ENCODE measurements at regions not wholly inside any gene's neighbourhood (a gene's known extent, or its start where the extent isn't known, plus 50 kb on each side); places are given as distances from the start of the nearest gene placed in this dataset.

DNA sequence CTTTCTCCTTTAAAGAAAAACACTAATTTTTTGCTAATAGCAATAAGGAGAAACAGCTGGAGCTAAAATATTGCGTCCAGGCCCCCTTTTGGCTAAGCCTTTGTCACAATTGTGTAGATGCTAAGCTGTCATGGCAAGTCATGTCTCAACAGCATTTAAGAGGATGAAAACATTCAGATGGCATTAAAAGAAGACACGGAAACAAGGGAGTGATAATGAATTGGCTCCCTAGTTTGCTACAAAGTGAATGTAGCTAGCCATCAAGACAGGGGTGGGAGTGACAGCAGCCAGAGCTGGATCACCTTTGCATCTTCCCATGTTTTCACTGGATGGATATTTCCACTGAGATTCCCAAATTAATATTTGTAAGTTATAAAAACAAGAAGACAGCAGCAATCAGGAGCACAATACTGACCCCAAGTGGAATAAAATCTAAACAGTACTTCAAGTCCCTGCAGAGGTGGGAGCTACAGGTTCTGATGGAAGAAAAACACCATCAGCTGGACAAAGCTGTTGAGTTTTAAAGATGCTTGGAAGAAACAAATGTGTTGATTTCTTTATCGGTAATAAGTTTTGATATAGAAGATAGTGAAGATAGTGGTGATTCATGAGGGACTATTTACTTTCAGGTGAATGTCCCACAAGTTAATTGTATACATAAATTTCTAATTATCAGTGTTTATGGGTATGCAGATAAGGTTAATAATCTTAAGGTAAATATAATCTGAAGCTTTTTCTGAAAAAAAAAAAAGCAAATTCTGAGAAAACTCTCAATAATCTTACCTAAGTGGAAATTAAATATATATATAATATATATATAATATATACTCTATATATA is 129.4 kb downstream of the SLC16A9 start:
- H3K4me3 ChIP-seq (ENCODE audit: low read depth, low read length), result no peak overlapping the region
- peak; percentile 33 for DNase-seq
- H3K27ac ChIP-seq, result no peak overlapping the region
- H3K27me3 ChIP-seq (replicated peaks), result no peaks in the 10 kb centered on the region
- TF ChIP-seq, protein P1, sequence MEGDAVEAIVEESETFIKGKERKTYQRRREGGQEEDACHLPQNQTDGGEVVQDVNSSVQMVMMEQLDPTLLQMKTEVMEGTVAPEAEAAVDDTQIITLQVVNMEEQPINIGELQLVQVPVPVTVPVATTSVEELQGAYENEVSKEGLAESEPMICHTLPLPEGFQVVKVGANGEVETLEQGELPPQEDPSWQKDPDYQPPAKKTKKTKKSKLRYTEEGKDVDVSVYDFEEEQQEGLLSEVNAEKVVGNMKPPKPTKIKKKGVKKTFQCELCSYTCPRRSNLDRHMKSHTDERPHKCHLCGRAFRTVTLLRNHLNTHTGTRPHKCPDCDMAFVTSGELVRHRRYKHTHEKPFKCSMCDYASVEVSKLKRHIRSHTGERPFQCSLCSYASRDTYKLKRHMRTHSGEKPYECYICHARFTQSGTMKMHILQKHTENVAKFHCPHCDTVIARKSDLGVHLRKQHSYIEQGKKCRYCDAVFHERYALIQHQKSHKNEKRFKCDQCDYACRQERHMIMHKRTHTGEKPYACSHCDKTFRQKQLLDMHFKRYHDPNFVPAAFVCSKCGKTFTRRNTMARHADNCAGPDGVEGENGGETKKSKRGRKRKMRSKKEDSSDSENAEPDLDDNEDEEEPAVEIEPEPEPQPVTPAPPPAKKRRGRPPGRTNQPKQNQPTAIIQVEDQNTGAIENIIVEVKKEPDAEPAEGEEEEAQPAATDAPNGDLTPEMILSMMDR (IDR thresholded peaks at IDR 0.05; ENCODE audit: low read depth, low read length, missing control alignments), result peak; percentile 54
- H3K36me3 ChIP-seq (replicated peaks), result no peaks in the 10 kb centered on the region
- in situ Hi-C loops (cut with HindIII; ENCODE audit: low pct_ligation_motif_present, low sequenced_read_pairs), result loop anchor here (25.0 kb wide), 1 partner anchor 343 kb away; no protein-coding TSS in a partner anchor

DNA sequence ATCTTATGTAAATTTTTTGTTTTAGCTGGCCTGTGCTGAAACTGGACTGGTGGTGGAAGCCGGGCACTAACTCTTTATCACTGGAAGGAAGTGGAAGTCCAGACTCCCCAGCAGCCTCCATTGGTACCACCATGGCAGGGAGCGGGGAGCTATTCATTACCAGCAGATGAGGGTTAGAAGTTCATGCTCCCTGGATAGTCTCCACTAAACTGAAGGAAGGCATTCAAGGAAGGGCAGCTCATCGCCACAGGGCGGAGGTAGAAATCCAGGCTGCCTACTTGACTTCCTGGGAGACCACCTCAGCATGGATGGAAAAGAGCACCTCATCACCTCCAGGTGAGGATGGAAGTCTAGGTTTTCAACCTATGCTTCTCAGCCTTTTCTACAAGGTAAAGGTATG is 130.9 kb downstream of the SLC16A9 start:
- DNase-seq, result no peak
- Histone ChIP-seq H3K4me3 (ENCODE audit: low read depth, low read length) (no peak overlapping the region), H3K27me3 (replicated peaks) (no peaks in the 10 kb centered on the region), H3K27ac (no peak overlapping the region), H3K36me3 (replicated peaks) (no peaks in the 10 kb centered on the region)
- TF ChIP-seq, protein P1 (IDR thresholded peaks at IDR 0.05; ENCODE audit: low read depth, low read length, missing control alignments), result no peak
- in situ Hi-C loops (cut with HindIII; ENCODE audit: low pct_ligation_motif_present, low sequenced_read_pairs), result loop anchor here (25.0 kb wide), 1 partner anchor 341 kb away; no protein-coding TSS in a partner anchor

DNA sequence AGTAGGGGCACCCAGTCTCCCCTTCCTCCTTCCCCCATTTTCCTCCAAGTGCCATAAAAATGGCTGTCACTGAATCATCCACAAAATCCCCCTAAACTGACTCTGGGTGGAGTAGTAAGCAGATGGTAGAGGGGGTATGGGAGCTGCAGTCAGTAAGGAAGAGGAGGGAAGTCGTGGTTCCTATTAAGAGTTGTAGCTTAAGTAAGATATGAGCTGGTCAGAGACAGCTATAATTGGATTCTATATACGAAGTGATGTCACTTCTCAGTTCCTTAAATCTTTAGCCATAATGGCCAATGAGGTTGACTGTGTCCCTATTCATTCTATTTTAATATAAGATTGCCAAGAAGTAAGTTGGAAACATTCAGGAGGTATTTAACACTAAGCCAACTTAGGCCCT is 131.7 kb downstream of the SLC16A9 start:
- in situ Hi-C loops (cut with HindIII; ENCODE audit: low pct_ligation_motif_present, low sequenced_read_pairs), result loop anchor here (25.0 kb wide), 1 partner anchor 341 kb away; no protein-coding TSS in a partner anchor
- no peaks in the 10 kb centered on the region for H3K27me3 ChIP-seq (replicated peaks)
- H3K27ac ChIP-seq, result no peak overlapping the region
- TF ChIP-seq, protein P1 (IDR thresholded peaks at IDR 0.05; ENCODE audit: low read depth, low read length, missing control alignments), result no peak
- no peak for DNase-seq
- H3K36me3 ChIP-seq (replicated peaks), result no peaks in the 10 kb centered on the region
- H3K4me3 ChIP-seq (ENCODE audit: low read depth, low read length), result no peak overlapping the region

DNA sequence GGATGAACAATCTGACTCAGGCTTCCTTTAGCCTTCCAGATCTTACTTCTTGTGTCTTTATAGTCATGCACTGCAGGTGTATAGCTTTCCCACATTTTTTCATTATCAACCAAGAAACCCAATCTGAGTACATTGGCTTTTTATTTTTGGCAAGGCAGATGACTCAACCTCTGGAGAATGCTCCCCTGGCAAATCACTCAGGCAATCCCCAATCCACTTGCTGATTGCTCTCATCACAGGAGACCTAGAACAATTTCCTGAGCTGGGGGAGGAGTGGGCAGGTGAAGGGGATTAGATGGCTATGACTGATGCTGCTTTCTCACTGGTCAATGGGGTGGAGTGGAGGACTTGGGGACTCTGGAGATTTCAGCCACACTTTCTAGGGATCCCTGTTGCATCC is 134.4 kb downstream of the SLC16A9 start:
- in situ Hi-C loops (cut with HindIII; ENCODE audit: low pct_ligation_motif_present, low sequenced_read_pairs), result loop anchor here (25.0 kb wide), 1 partner anchor 338 kb away; no protein-coding TSS in a partner anchor
- H3K27ac ChIP-seq, result no peak overlapping the region
- TF ChIP-seq, protein P1 (IDR thresholded peaks at IDR 0.05; ENCODE audit: low read depth, low read length, missing control alignments), result no peak
- DNase-seq, result no peak
- no peak overlapping the region for H3K4me3 ChIP-seq (ENCODE audit: low read depth, low read length)
- H3K36me3 ChIP-seq (replicated peaks), result no peaks in the 10 kb centered on the region
- H3K27me3 ChIP-seq (replicated peaks), result no peaks in the 10 kb centered on the region

DNA sequence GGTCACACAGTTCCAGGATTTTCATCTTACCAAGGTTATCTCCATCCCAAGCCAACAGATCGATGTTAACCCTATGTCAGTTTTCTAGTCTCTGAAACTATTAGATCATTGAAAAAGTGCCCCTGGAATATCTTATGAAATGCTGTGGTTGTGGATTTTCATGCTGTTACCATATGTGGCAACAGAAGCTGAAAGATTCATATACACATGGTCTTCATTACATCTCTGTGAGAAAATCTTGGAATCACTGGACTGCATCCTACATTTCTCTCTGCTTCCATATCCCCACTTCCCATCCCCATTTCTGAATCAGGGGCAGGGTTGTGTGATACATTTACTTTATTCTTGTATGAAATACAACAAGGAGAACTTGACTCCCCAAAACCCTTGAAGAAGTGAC is 146.1 kb downstream of the SLC16A9 start:
- Histone ChIP-seq H3K4me3 (ENCODE audit: low read depth, low read length) (no peak overlapping the region), H3K36me3 (replicated peaks) (no peaks in the 10 kb centered on the region), H3K27me3 (replicated peaks) (no peaks in the 10 kb centered on the region), H3K27ac (no peak overlapping the region)
- TF ChIP-seq, protein P1 (IDR thresholded peaks at IDR 0.05; ENCODE audit: low read depth, low read length, missing control alignments), result no peak
- DNase-seq, result no peak
- in situ Hi-C loops (cut with HindIII; ENCODE audit: low pct_ligation_motif_present, low sequenced_read_pairs), result no loop called here
